HS-27A (cell line): ENCODE measurements at regions not wholly inside any gene's neighbourhood (a gene's known extent, or its start where the extent isn't known, plus 50 kb on each side); places are given as distances from the start of the nearest gene placed in this dataset.
"Not testable (repeated sequence)": the region's sequence is repeated elsewhere in the genome, so short reads cannot be mapped to it uniquely, and the experiment has no call there.

Experiments
- DNase-seq: peaks from one replicate; pipeline ENCODE4 v3.0.0-alpha.2; 2012; ENCODE audit warnings: low read depth, missing footprints

- no peak for DNase-seq
Observed at GRCh38 chr12:25794571-25794970, 163.9 kb upstream of the RASSF8 start.

- no peak for DNase-seq
Observed at GRCh38 chr12:25796523-25797000, 161.9 kb upstream of the RASSF8 start.

GRCh38 chr12:25797386-25797785, 161.1 kb upstream of the RASSF8 start:
- DNase-seq = no peak

- no peak for DNase-seq
Observed at GRCh38 chr12:25797949-25798348, 160.5 kb upstream of the RASSF8 start.

GRCh38 chr12:25800101-25800500, 158.4 kb upstream of the RASSF8 start:
- DNase-seq = no peak

GRCh38 chr12:25801734-25802133, 156.7 kb upstream of the RASSF8 start:
- DNase-seq = no peak

- DNase-seq = no peak
Observed at GRCh38 chr12:25802143-25802542, 156.3 kb upstream of the RASSF8 start.

- DNase-seq = not testable (repeated sequence)
Observed at GRCh38 chr12:25803029-25803664, 155.3 kb upstream of the RASSF8 start.

- DNase-seq = not testable (repeated sequence)
Observed at GRCh38 chr12:25804286-25804685, 154.2 kb upstream of the RASSF8 start.

GRCh38 chr12:25806271-25806670, 152.2 kb upstream of the RASSF8 start:
- DNase-seq = no peak

GRCh38 chr12:25808604-25809003, 149.9 kb upstream of the RASSF8 start:
- DNase-seq = no peak

- no peak for DNase-seq
Observed at GRCh38 chr12:25810683-25811082, 147.8 kb upstream of the RASSF8 start.

- peak; percentile 24 for DNase-seq
Observed at GRCh38 chr12:25811656-25812126, 146.8 kb upstream of the RASSF8 start.

GRCh38 chr12:25812295-25812694, 146.2 kb upstream of the RASSF8 start:
- no peak for DNase-seq

- no peak for DNase-seq
Observed at GRCh38 chr12:25813843-25814242, 144.6 kb upstream of the RASSF8 start.

GRCh38 chr12:25816637-25817036, 141.8 kb upstream of the RASSF8 start:
- no peak for DNase-seq

GRCh38 chr12:25817166-25817565, 141.3 kb upstream of the RASSF8 start:
- DNase-seq = no peak

GRCh38 chr12:25818596-25819390, 139.7 kb upstream of the RASSF8 start:
- no peak for DNase-seq

- no peak for DNase-seq
Observed at GRCh38 chr12:25819691-25820090, 138.8 kb upstream of the RASSF8 start.

GRCh38 chr12:25822281-25822680, 136.2 kb upstream of the RASSF8 start:
- no peak for DNase-seq

- DNase-seq = no peak
Observed at GRCh38 chr12:25824734-25825133, 133.7 kb upstream of the RASSF8 start.

GRCh38 chr12:25825446-25825845, 133.0 kb upstream of the RASSF8 start:
- DNase-seq = no peak

GRCh38 chr12:25827141-25827540, 131.3 kb upstream of the RASSF8 start:
- DNase-seq = no peak
